ENCODE measurements at regions not wholly inside any gene's neighbourhood (a gene's known extent, or its start where the extent isn't known, plus 50 kb on each side); places are given as distances from the start of the nearest gene placed in this dataset.
"Not testable (repeated sequence)": the region's sequence is repeated elsewhere in the genome, so short reads cannot be mapped to it uniquely, and the experiment has no call there.

DNA sequence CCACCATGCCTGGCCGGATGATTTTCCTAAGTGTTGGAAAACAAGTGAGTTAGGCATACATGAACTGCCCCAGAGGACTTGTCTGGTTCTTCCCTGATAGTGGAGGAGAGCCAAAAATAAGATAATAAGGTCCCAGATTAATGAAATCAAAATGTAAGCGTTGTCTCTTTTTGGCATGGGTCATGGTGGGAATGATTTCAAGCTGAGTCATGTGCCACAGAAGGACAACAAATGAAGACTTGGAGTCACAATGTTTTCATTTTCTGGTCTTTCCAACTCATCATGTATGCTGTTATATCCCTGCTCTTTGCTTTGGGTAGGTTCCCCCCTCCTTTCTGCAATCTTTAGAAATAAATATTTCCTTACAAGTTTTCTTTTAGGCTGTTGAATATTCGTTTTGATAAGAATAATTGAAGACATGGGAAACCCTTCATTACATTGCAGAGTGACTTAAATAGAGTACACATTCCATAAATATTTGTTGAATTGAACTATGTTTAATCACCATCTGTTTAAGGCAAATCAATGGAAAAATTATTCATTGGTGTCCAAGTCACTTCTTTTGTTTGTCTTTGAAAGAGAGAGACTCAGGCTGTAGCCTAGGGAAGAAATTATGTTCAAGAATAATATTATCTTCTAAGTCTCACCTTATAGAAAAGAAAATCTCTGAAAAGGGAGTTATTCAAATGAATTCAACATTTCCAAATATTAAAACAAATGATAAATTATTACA lies 196.3 kb downstream of the CSNK1G3 start:
- DNase-seq (ENCODE audit: low spot score): no peak

DNA sequence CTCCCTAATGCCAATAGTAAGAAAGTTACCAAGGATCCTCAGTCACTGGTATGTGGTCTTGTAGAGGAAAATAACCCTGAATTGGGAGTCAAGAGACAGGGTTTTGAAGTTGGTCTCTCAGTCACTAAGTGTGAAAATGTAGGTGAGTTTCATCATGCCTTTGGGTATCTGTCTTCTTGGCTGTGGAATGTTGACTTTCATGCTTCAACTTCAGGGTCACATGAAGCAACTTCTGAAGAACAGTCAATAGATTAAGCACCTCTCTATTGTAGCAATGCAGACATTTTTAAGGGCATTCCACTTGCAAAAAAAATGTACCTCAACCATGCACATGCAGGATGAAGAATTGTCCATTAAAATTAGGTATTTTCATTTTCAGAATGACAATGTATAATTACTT lies 194.6 kb downstream of the CSNK1G3 start:
- DNase-seq (ENCODE audit: low spot score): no peak

DNA sequence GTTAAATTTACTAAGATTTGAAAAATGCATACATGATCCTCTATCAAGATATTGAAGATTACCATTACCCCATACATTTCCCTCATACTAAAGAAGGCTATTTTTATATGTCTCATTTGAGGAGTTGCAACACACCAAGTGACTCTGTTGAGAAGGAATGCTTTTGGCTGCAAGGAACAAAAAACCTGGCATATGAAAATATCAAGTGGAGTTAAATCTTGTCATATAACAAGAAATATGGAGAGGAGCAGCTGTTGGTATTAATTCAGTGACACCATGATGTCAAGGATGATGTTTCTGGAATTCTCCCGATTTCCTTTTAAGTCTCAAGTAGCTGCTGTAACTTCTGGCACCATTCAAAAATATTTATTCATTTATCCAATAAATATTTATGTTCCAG lies 193.8 kb downstream of the CSNK1G3 start:
- DNase-seq (ENCODE audit: low spot score): no peak

DNA sequence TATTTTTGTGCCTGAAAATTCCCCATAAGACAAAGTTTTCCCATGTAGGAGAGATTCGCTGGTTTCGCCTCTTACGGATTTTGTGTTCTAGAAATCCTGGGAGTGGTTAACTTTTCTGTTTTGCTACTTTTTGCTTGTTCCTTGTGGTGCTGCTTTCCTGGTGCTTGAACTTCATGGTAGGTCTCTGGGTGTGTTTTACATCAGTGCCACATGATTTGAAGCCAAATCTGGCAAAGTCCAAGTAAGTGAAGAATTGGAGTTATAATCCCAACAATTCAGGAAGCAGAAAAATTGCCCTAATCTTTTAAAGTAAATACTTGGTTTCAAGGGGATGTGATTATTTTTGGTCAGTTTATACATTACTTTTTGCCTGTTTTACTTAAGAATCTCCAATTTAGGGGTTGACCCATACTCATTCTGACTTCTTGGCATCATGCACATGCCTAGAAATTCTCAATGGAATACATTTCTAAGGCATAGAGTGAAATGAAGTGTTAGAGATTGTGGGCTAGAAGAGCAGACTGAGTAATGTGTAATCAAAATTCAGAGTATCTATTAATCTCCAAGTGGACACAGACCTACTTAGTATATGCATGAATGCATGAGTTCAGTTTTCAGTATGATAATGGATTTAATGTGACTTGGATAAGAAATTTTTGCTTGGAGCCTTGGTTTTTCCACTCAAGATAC lies 189.7 kb downstream of the CSNK1G3 start:
- DNase-seq (ENCODE audit: low spot score): no peak

GRCh38 chr5:123700624-123701287 lies 188.8 kb downstream of the CSNK1G3 start:
- no peak for DNase-seq (ENCODE audit: low spot score)

DNA sequence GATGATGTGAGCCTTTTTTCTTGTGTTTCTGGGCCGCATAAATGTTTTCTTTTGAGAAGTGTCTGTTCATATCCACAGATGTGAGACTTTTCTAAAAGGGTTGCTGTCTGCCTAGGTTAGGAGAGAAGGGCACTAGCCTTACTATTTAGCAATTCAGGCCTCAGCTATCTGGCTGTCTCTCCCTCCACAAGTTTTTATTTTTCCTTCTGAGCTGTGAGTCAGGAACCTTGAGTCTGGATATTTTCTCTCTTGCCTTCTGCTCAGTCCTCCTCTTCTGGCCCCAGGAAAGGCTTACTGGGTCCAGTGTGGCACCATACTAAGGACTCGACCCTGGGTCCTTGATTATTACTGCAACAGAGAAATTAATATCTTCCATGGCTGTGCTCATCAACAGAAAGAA lies 187.6 kb downstream of the CSNK1G3 start:
- DNase-seq (ENCODE audit: low spot score): no peak

GRCh38 chr5:123698937-123699336 lies 187.0 kb downstream of the CSNK1G3 start:
- DNase-seq (ENCODE audit: low spot score): not testable (repeated sequence)

DNA sequence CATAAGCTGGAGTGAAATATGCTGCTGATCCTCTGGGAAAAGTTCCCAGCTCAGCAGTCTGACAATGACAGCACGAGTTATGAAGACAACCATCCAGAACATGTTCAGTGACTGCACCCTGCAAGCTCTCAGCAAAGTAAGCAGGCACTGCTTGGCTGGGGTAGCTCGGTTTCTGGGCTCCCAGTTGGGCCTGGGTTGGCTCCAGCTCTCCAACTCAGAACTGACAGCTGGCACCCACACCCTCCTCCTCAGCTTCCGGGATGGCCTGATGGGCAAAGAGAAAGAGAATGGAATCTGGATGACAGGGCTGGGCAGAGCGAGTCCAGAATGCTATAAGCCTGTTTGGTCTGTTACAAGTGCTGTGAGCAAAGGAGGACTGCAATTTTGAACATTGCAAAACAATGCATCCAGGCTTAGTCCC lies 185.0 kb downstream of the CSNK1G3 start:
- DNase-seq (ENCODE audit: low spot score): peak; percentile 89

DNA sequence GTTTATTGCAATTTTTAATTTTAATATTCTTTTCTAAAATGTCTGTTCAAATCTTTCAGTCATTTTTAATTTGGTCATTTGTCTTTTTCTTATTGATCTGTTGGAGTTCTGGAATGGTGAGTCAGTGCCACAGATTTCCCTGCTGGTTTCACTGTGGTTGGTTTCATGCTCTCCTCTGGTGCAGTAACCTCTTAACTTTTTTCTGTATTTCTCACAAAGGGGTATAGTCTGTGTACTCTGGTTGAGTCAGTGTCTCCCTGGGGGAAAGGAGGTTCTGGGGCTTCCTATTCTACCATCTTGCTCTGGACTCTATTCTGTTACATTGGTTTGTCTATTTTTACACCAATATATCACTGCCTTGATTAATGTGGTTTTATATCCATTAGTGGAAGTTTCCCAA lies 178.8 kb downstream of the CSNK1G3 start:
- no peak for DNase-seq (ENCODE audit: low spot score)

DNA sequence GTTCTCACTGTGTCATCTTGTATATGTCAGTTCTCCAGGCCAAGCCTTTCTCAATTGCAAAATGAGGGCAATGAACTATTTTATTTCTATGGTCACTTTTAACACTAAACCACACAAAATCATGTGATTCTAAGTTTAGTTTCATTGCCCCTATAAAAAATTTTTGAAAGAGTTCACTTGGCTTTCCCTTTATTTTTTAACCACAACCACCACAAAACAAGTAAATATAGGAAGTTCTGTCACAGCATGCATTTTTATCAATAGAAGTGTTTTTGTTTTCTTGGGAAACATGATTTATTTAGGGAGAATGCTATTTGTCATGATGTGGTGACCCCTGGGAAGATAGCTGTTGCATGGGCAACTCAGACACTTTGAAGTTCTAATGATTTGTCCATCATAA lies 169.1 kb downstream of the CSNK1G3 start:
- no peak for DNase-seq (ENCODE audit: low spot score)

- DNase-seq (ENCODE audit: low spot score): no peak
Observed at GRCh38 chr5:123673107-123673506, 161.1 kb downstream of the CSNK1G3 start.

DNA sequence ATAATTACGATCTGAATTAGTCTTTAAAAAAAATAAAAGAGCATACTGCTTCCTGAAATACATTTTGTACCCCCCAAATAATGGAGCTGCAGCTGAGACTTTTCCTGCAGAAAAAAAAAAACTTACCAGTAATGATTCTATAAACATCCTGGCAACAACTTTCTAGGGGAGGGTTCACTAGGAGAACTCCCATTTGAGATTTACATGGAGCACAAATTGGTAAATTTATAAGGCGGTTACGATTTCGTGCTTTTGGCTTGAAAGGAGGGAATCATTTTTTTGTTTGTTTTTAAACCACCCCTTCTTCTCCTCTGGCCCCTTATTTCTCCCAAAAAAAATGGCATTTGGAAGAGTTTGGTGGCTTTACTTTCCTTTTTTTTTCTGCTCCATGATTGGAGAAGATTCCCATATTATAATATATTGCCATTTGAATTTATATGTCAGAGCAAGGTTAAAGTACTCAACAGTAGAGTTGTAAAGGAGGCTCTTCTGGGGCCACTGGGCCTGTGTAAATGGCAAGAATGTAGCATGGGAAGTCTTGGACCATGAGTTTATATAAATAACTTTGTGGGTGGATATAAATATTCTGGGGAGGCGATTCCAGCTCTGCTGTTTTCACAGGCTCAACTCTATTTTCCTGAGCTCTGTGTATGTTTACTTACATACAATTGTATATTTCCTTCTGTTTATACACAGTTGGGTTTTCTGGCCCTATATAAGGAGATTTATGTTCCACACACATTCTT lies 159.9 kb downstream of the CSNK1G3 start:
- DNase-seq (ENCODE audit: low spot score): no peak

DNA sequence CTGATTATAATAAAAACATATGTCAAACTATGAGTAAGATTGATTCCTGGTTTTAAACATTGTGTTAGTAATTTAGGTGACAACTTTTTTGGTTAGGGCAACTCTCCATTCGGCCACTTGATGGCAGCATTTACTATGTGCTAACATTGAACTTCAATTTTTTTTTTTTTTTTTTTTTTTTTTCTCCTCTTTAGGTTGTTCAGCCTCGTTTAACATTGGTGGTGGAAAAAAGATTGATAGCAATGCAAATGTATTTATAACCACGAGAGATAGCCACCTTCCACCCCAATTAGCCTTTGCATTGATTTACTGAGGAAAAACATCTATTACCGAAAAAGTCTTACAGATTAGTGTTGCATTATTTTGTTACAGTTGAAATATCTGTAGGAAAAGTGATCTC lies 159.1 kb downstream of the CSNK1G3 start:
- peak; percentile 62 for DNase-seq (ENCODE audit: low spot score)

All from putamen (tissue), 1 donor.